Gastrocnemius medialis (tissue), 4 donors: ENCODE measurements at regions not wholly inside any gene's neighbourhood (a gene's known extent, or its start where the extent isn't known, plus 50 kb on each side); places are given as distances from the start of the nearest gene placed in this dataset.

Experiments
- ATAC-seq, 2 donors: fragments of 150-250 bp; one replicate each; pipeline ENCODE4 v1.9.1; 2016
- DNase-seq, 2 donors: peaks; one replicate each; pipeline ENCODE4 v3.0.0-alpha.2; 2019
- H3K27ac ChIP-seq, 4 donors: fragments of 200-600 bp; sonication (generic); 1 replicate in 1 of 4; 2 replicates in 3 of 4; pipeline ENCODE4 v1.5.1; 2016 to 2018; ENCODE audit warnings: mild to moderate bottlenecking in 2 of 4, moderate library complexity in 1 of 4
- H3K27me3 ChIP-seq, 3 donors: fragments of 200-600 bp; sonication (generic) in 2 of 3; 1 replicate in 1 of 3; 2 replicates in 2 of 3; pipeline versions ENCODE4 v1.5.1 to v1.6.0; 2016 to 2019; ENCODE audit warnings: mild to moderate bottlenecking in 1 of 3, moderate library complexity in 1 of 3
- H3K36me3 ChIP-seq, 2 donors: fragments of 200-600 bp; sonication (generic) in 1 of 2; one replicate each; pipeline ENCODE4 v1.5.1; 2017 to 2018
- H3K4me1 ChIP-seq, 2 donors: fragments of 200-600 bp; sonication (generic) in 1 of 2; one replicate each; pipeline ENCODE4 v1.5.1; 2016 to 2017; ENCODE audit warnings: mild to moderate bottlenecking in 2 of 2
- H3K4me3 ChIP-seq, 4 donors: fragments of 200-600 bp; sonication (generic) in 3 of 4; 1 replicate in 1 of 4; 2 replicates in 3 of 4; pipeline ENCODE4 v1.5.1; 2016 to 2019; ENCODE audit warnings: mild to moderate bottlenecking in 2 of 4
- H3K9me3 ChIP-seq, 3 donors: fragments of 200-600 bp; sonication (generic) in 2 of 3; 1 replicate in 1 of 3; 2 replicates in 2 of 3; pipeline ENCODE4 v1.5.1; 2016 to 2019
- CTCF ChIP-seq, 5 experiments: fragments of 450-650 bp in 3 of 5; fragments of 200-600 bp in 2 of 5; sonication (generic) in 2 of 5; IDR thresholded peaks in 4 of 5; conservative IDR thresholded peaks in 1 of 5; 1 replicate in 4 of 5; 2 replicates in 1 of 5; pipeline ENCODE4 v1.5.1; 2016 to 2019; ENCODE audit warnings: antibody characterized with exemption in 5 of 5, mild to moderate bottlenecking in 3 of 5, moderate library complexity in 3 of 5
- POLR2A ChIP-seq, 2 donors: fragments of 450-650 bp; IDR thresholded peaks; one replicate each; pipeline ENCODE4 v1.6.1; 2017; ENCODE audit warnings: antibody characterized with exemption in 2 of 2, mild to moderate bottlenecking in 2 of 2, moderate library complexity in 2 of 2
- in situ Hi-C, 4 donors: fragments of 200-750 bp; cut with MboI; loops; one replicate each; pipeline versions ENCODE4 v1.15.0 to v1.8.0; 2017; ENCODE audit warnings: low sequenced_read_pairs in 4 of 4
- intact Hi-C: fragments of 100-400 bp; cut with DNase I; formaldehyde crosslinking; loops from one replicate; pipeline ENCODE4 v1.15.1; 2023; ENCODE audit warnings: low total_unique reads

GRCh38 chr6:15852289-15852688, 189.5 kb upstream of the DTNBP1 start:
- Histone ChIP-seq H3K4me3 (no peak overlapping the region), H3K4me1 (no peaks in the 10 kb centered on the region), H3K27me3 (no peaks in the 10 kb centered on the region), H3K27ac (no peak overlapping the region), H3K9me3 (no peaks in the 10 kb centered on the region), H3K36me3 (no peaks in the 10 kb centered on the region)
- DNase-seq: no peak
- intact Hi-C loops (no loop called here), in situ Hi-C loops (no loop called here)
- ATAC-seq: no peak
- TF ChIP-seq CTCF (IDR thresholded peaks at IDR 0.05 in 4 of 5, conservative IDR thresholded peaks at IDR 0.05 in 1 of 5): no peak

- H3K9me3 ChIP-seq: no peaks in the 10 kb centered on the region
- in situ Hi-C loops: no loop called here
- no peaks in the 10 kb centered on the region for H3K36me3 ChIP-seq
- ATAC-seq (no peak), DNase-seq (no peak)
- H3K27ac ChIP-seq: no peak overlapping the region
- TF ChIP-seq CTCF (IDR thresholded peaks at IDR 0.05 in 4 of 5, conservative IDR thresholded peaks at IDR 0.05 in 1 of 5): no peak
- TF ChIP-seq POLR2A (IDR thresholded peaks at IDR 0.05): no peak
- intact Hi-C loops: no loop called here
- no peaks in the 10 kb centered on the region for H3K27me3 ChIP-seq
- peaks cover 0 to 2% of the 10 kb centered on the region in 2 donors for H3K4me1 ChIP-seq
- H3K4me3 ChIP-seq: no peak overlapping the region
Measured at GRCh38 chr6:15849395-15849794, 186.6 kb upstream of the DTNBP1 start.

GRCh38 chr6:15845492-15845891, 182.7 kb upstream of the DTNBP1 start:
- ATAC-seq (no peak), DNase-seq (no peak)
- Histone ChIP-seq H3K4me3 (no peak overlapping the region), H3K27ac (no peak overlapping the region), H3K9me3 (no peaks in the 10 kb centered on the region), H3K4me1 (peaks cover 0 to 2% of the 10 kb centered on the region in 2 donors), H3K27me3 (no peaks in the 10 kb centered on the region), H3K36me3 (no peaks in the 10 kb centered on the region)
- intact Hi-C loops (no loop called here), in situ Hi-C loops (no loop called here)
- no peak for TF ChIP-seq POLR2A (IDR thresholded peaks at IDR 0.05)
- no peak for TF ChIP-seq CTCF (IDR thresholded peaks at IDR 0.05 in 4 of 5, conservative IDR thresholded peaks at IDR 0.05 in 1 of 5)

- in situ Hi-C loops (no loop called here), intact Hi-C loops (no loop called here)
- no peak for TF ChIP-seq POLR2A (IDR thresholded peaks at IDR 0.05)
- TF ChIP-seq CTCF (IDR thresholded peaks at IDR 0.05 in 4 of 5, conservative IDR thresholded peaks at IDR 0.05 in 1 of 5): no peak
- DNase-seq (no peak), ATAC-seq (no peak)
- Histone ChIP-seq H3K36me3 (no peaks in the 10 kb centered on the region), H3K27me3 (no peaks in the 10 kb centered on the region), H3K4me1 (peaks cover 0 to 2% of the 10 kb centered on the region in 2 donors), H3K9me3 (no peaks in the 10 kb centered on the region), H3K27ac (no peak overlapping the region), H3K4me3 (no peak overlapping the region)
Measured at GRCh38 chr6:15843764-15844163, 180.9 kb upstream of the DTNBP1 start.

- Histone ChIP-seq H3K27me3 (no peaks in the 10 kb centered on the region), H3K9me3 (no peaks in the 10 kb centered on the region), H3K36me3 (no peaks in the 10 kb centered on the region), H3K4me3 (no peak overlapping the region), H3K4me1 (peaks cover 0 to 2% of the 10 kb centered on the region in 2 donors), H3K27ac (no peak overlapping the region)
- ATAC-seq: no peak
- TF ChIP-seq POLR2A (IDR thresholded peaks at IDR 0.05): no peak
- no peak for TF ChIP-seq CTCF (IDR thresholded peaks at IDR 0.05 in 4 of 5, conservative IDR thresholded peaks at IDR 0.05 in 1 of 5)
- no peak for DNase-seq
- intact Hi-C loops: no loop called here
- in situ Hi-C loops: no loop called here
Measured at GRCh38 chr6:15843226-15843625, 180.4 kb upstream of the DTNBP1 start.
